ENCODE measurements at regions not wholly inside any gene's neighbourhood (a gene's known extent, or its start where the extent isn't known, plus 50 kb on each side); places are given as distances from the start of the nearest gene placed in this dataset.

DNA sequence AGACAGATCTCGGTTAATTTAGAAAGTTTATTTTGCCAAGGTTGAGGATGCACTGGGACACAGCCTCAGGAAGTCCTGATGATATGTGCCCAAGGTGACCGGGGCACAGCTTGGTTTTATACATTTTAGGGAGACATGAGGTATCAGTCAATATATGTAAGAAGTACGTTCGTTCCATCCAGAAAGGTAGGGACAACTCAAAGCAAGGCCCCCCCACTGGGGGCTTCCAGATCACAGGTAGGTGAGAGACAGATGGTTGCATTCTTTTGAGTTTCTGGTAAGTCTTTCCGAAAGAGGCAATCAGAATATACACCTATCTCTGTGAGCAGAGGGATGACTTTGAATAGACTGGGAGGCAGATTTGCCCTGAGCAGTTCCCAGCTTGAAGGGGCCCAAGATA is 60.4 kb upstream of the VTCN1 start:
- no peak for TF ChIP-seq POLR2A (IDR thresholded peaks at IDR 0.05)
- TF ChIP-seq, protein P1, sequence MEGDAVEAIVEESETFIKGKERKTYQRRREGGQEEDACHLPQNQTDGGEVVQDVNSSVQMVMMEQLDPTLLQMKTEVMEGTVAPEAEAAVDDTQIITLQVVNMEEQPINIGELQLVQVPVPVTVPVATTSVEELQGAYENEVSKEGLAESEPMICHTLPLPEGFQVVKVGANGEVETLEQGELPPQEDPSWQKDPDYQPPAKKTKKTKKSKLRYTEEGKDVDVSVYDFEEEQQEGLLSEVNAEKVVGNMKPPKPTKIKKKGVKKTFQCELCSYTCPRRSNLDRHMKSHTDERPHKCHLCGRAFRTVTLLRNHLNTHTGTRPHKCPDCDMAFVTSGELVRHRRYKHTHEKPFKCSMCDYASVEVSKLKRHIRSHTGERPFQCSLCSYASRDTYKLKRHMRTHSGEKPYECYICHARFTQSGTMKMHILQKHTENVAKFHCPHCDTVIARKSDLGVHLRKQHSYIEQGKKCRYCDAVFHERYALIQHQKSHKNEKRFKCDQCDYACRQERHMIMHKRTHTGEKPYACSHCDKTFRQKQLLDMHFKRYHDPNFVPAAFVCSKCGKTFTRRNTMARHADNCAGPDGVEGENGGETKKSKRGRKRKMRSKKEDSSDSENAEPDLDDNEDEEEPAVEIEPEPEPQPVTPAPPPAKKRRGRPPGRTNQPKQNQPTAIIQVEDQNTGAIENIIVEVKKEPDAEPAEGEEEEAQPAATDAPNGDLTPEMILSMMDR (IDR thresholded peaks at IDR 0.05): no peak
